NCI-H2081 (cell line): ENCODE measurements at regions not wholly inside any gene's neighbourhood (a gene's known extent, or its start where the extent isn't known, plus 50 kb on each side); places are given as distances from the start of the nearest gene placed in this dataset.

Experiments
- DNase-seq, 2 experiments: peaks; one replicate each; lab custom pipeline; 2025; lab: John Stamatoyannopoulos, UW

DNA sequence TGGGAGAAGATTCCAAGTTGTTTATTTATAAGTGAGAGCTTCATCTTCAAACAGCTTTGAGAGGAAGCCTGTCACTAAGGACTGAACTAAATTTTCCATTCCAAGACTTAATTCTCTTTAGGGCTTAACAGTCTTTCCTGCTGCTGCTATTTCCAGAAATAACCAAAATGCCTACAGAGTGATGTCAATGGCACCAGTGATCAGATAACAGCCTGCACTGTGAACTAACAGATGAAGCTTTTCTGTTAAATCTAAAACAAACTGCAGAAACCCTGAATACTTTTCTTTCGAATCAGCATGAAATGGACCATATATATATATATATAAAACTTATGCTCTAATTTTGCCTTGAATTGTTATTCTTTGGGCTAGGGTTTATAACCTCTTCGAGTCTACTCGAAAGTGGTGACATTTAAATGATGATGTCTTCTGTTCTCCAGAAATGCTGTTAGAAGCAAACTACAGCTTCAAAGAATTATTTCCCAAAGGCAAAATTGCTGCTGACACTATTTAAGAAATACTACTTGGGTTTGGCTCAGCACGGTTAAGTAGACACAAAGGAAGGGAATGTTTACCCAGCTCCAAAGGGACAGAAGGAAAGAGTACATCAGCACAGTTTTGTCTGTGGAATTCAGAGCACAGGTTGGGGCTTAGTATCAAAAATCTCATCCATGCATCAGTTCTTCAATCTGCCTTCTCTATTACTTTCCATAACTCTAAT, 238.5 kb upstream of the LRRN1 start:
- DNase-seq, result no peak

DNA sequence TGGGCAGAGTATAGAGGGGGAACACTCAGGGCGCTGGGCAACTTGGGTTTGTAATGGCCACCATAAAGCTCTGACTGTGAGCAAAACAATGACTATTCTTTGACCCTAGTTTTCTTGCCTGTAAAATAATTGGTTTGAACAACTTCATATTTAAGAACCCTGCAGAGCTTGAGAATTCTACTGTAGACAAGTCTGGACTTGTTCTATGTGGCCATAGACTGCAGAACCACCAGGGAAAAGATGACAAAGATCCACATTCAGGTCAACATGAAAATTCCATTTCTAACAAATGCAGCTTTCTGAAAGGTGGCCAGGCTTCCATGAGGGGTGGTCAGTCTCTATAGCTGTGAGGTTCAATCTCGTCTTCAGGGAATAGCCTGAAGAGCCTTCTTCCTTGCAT, 239.4 kb upstream of the LRRN1 start:
- no peak for DNase-seq

DNA sequence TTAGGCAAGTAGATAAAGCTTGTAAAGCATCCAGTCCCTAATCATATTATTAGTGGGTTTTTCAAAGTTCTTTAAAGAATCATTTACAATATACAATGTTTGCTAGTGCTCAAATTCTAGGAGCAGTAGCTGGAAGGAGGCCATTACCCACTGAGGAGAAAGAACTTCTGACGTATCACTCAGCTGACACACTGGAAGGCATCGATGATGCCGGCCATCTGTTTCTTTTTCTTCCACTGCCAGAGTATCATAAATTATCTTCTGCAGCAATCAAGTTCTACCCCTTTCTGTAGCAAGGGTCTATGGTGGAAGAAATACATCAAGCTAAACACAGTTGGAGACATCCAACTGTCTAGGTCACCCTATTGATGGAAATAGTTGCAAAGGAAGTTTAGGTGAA, 243.2 kb upstream of the LRRN1 start:
- no peak for DNase-seq

DNA sequence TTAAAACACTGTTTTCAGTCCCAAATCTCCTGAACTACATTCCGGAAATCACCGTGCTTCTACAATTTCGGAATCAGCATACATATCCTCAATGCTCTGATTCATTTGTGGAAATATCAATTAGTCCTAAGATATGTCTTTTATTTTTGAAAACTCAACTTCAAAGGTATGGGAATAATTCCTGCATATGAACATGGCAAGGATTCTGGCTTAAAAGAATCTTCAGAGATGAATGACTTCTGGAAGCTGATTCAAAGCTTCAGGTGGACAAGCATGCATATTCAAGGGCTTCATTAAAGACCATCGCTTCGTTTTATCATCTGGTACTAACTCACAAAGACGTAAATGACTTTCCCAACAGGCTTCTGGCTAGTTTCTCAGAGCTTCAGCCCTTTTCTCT, 246.0 kb upstream of the LRRN1 start:
- DNase-seq, result no peak

DNA sequence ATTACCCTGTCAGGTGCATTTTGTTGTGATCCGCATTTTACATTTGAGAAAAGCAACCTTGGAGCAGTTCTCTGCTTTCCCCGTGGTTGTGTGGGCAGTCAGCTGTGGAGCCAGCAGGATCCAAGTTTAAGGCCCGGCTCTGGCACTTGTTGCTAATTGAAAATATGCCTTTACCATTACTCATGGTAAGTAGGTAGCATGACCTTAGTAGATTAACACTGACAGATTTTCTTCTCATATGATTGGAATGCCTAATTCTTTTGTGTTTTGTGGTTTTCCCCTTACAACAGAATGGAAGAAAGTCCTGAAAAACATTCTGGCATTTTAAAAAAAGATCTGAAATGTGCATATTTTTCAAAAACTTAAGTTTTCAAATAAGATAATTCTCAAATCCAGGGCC, 246.5 kb upstream of the LRRN1 start:
- no peak for DNase-seq

DNA sequence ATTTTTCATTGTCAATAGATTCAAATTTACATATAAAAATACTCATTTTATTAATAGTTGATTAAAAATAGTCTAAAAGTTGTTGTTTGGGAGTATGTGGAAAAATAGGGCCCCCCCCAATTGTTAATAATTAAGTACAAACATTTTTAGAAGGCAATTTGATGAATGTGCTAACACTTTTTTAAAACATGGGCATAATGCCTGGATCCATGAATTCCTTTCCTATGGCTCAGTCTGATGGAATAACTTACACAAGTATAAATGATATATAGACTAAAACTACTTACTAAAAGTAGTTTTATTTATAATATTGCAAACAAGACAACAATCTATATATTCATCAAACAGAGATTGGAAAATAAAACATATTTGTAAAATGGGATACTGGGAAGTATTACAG, 247.2 kb upstream of the LRRN1 start:
- DNase-seq, result no peak

DNA sequence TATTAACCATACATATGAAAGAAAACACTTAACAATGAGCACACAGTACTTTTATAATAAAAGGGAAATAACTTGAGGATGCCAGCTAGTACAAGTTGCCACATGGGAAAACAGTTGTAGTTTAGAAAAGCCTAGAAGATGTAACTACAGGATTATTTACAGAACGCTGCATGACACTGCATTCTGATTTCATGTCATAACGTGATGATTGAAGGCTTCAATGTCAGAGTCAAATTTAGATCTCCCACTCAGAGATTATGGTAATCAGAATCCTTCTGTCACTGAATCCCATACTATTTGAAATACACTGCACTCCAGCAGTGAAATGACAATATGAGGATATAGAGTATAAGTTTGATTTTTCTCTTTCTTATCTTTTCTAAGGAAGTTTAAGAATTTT, 253.9 kb upstream of the LRRN1 start:
- DNase-seq, result no peak

DNA sequence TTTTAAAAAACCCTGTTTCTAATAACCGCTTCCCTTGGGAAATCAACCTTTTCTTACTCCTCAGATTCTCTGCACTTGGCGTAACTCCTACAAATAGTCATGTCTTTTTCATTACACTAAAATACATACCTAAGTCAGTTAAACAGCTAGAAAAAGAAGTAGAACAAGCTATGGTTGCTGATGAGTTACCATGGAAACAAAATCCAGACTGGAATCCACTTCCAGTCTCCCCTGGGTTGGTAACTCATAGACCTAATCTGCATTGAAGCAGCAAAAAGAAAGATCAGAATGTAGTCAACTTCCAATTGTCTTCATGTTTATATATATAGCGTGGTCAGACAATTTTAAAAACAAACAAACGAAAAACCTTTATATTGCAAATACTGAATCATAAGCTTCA, 260.8 kb upstream of the LRRN1 start:
- DNase-seq, result no peak

DNA sequence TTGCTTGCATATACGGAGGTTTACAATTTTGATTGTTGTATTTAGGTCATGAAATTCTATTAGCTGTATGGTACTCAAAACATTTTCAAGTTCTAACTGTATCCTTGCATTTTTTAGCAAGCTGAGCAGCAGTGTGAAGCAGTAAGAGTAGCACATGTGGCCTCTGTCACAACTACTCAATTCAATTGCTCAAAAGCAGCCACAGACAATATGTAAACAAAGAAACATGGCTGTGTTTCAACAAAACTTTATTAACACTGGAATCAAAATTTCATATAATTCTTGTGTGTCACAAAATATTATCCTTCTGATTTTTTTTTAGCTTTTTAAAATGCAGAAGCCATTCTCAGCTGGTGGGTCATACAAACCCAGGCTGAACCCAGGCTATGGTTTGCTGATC, 266.7 kb upstream of the LRRN1 start:
- DNase-seq, result no peak

DNA sequence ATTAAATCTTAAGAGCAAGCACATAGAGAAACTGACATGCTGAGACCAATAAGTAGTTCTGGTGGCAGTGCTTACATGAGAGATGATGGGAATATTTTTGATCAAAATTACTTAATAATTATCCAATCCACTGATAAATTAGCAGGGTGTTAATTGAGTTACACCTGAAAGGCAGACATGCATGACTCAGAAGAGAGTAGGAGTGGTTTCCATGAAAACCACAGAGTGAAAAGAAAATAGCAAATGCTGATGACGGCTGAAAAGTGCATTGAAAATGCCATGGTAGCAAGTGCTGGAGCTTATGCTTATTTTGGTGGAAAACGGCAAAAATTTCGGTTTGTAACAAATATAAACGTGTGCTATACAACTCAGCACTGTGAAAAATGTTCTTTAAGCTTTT, 267.8 kb upstream of the LRRN1 start:
- no peak for DNase-seq

DNA sequence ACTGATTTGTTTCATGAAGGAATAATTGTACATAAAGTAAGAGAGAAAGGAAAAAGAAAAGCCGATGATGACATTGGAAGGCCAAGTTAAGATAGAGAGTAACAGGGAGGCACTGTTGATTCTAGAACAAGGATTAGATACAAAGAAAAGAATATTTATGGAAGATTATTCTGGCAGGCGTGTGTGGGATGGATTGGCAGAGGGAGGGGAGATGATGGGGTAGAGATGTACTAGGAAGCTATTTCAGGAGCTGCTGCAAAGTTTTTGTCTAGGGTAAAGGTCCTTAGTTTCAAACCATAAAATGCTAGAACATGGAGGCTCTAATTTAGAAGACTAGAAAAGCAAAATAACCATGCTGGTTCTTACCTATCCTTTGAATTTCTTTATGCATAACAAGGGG, 280.0 kb upstream of the LRRN1 start:
- no peak for DNase-seq

DNA sequence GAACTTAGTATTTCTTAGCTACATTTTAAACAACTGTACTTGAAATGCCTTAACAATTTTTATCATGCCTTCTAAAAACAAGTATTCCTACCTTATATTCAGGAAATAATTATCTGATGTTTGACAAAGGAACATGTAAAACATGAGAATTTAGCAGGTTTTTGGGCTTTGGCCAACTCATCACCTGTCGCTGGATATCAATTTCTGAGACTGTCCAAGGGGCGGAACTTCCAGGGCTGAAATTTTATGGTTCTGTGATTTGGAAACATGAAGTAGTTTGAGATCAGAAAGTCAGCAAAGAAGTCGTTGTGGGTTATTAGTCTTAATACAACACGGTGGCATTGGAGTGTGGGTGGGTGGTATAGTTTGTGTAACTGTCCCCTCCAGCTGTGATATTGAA, 282.2 kb upstream of the LRRN1 start:
- no peak for DNase-seq

DNA sequence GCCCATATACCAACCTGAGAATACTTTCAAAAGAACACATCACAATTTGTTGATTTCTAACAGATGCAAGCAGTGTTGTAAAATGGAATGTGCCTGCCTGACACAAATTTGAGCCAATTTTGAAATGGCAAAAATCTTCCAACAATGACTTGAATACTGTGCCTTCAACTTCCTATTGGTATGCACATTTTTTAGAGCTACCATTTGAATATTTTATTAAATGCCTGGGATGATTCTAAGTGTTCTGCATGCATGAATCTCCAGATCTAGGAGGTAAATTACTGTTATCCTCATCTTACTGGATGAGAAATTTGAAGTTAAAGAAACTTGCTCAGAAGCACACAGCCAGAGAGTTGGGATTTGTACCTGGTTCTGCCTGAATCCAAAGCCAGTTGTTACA, 282.8 kb upstream of the LRRN1 start:
- no peak for DNase-seq

DNA sequence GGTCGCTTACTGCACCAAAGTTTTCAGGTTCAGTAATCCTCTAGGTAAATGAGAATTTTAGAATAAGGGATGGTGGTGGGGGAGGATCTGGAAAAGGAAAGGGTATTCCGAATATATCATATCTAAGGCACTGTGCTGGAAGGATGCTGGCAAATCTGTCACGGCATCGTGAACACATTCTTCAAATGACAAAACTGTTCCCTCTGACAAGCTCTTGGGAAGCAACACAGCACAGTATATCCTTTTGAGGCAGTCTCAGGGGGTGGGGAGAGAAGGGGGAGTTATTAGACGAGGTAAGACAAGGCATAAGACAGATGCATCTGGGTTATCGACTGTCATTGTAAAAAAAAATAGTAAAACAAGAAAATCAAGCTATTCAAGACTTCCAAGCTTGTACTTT, 289.6 kb upstream of the LRRN1 start:
- no peak for DNase-seq

DNA sequence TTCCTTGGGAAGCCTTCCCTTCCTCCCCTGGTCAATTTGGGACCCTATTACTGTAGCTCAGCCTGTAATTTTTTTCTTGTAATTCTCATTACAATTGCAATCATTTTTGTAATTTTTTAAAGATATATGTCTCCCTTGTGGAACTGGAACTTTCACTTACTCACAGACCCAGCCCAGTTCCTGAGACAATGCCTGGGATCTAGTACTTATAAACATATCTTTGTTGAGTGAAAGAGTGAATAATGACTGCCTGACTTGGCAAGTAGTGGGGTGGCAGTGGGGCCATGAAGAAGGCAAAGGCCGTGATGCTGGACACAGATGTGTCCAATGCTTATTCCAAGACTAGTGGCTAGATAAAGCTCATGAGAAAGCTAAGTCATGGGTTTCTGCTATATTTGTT, 294.5 kb upstream of the LRRN1 start:
- no peak for DNase-seq

DNA sequence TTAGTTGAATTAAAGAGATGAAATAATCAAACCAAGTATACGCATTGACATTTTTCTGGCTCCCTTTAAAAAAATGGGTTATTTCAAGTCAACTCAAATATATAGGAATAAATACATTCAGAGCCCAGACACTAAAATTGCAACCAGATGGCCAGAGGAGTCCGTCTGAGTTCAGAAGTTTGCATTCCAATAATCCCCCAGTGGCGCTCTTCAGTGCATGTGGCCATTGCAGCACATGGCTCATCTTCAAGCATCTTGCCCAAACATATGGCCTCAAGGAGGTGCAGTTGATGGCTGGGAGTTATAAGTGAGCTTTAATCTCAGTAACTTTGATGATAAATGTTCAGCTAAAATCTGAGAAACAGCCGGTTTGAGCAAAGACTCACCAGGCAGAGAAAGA, 295.8 kb upstream of the LRRN1 start:
- no peak for DNase-seq

DNA sequence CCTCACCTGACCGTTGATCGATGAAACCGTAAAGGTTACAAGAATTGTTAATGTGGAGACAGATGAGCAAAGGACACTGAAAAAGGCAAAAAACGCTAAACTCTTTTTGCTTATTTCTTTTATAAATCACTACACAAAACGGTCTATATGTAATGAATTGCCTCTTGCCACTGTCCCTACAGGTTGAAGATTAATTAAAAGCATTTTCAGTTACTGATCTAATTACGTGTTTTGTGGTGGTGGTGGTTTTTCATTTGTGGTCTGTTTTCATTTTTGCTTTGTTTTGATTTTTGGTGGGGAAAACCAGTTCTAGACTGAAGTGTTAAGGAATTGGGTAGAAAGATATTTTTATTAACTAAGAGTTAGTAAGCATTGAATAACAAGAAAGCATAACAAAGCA, 299.2 kb upstream of the LRRN1 start:
- no peak for DNase-seq

DNA sequence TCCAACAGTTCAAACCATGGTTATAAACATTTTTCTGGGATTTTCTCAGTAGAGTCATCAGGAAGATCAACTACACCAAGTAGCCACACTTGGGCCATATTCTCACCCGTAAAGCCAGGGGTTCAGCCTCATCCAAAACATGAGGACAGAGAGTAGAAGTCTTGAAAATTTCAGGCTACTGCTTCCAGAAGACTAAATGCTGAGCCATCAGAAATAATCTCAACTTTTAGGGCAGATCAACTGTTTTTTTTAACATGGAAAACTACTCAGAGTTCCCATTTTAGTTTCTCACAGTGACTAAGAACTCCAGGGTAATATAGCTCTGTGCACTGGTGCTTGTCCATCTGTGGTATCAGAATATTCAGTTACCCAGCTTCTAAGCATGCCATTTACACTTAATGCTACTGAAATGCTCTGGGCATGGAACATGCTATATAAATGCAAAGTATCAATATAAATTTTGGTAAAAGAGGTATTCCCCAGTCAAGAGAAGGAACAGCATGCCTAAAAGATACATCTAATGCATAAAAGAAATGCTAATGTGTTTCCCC, 300.1 kb upstream of the LRRN1 start:
- no peak for DNase-seq

DNA sequence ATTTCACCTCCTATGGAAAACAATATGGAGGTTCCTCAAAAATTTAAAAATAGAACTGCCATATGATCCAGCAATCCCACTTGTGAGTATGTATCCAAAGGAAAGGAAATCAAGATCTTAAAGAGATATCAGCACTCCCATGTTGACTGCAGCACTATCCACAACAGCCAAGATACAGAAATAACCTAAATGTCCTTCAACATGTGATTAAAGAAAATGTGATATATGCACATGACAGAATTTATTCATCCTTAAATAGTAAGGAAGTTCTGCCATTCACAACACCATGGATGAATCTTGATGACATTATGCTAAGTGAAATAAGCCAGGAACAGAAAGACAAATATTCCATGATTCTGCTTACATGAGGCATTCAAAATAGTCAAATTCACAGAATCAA, 303.6 kb upstream of the LRRN1 start:
- no peak for DNase-seq

DNA sequence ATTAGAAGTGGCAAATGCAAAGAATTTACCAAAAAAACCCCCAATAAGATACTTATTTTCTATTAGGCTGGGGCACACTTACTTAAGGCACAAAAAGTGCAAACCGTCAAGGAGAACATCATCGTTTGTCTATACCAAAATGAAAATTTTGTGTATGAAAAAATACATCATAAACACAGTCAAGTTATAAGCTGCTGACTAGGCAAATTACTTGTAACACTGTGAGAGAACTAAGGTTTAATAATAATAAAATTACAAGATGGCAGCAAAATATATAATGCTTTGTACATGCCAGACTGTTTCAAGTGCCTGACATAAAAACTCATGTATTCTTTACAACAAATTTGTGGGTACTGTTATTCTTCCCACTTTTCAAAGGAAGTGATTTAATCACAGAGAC, 297.2 kb upstream of the CRBN start:
- no peak for DNase-seq

DNA sequence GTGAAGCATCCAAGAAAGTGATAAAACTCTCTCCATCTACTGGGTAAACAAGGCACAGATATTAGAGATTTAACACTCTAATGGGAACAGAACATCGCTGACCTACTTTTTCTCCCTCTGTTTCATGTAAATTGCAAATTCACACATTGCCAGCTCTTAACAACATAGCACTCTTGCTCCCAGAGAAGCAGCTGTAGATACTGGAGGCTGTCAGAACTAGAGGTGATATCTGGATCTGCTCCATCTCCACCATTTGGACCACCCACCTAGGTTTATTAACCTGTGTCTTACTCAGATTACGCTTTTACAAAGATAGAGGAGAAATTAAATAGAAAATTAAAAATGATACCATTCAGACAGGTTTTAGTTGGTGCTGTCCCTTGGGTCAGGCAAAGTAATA, 289.1 kb upstream of the CRBN start:
- DNase-seq, result no peak

DNA sequence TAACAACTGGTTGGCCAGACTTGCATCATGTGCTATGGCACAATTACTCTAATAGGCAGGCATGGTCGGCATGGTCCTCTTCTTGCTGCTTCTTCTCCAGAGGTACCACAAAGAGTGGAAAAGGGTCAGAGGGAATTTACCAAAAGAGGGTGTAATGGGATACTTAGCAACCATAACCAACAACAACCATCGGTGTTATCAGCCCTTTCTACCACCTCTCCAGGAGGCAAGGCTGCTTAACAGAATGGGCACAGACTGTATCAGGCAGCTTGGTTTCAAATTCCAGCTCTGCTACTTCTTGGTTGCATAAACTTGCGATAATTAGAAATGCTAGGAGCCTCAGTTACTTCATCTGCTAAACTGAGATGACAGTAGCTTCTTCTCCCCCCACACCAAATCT, 284.6 kb upstream of the CRBN start:
- no peak for DNase-seq

DNA sequence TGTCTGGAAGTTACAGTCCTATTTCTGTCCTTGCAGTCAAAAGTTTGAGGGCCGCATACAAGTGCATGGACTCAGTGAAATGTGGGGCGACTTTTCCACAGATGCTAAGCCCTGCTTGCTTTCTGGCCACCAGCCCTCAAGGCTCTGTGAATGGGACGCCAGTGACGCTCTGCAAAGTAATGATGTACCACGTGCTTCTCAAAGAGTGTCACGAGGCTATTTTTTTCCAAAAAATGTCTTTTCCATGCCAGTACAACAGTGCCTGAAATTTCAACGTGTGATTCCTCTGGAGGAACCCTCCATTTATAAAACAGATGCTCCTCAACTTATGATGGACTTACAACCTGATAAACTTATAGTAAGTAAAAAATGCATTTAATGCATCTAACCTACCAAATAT, 281.8 kb upstream of the CRBN start:
- DNase-seq, result no peak

DNA sequence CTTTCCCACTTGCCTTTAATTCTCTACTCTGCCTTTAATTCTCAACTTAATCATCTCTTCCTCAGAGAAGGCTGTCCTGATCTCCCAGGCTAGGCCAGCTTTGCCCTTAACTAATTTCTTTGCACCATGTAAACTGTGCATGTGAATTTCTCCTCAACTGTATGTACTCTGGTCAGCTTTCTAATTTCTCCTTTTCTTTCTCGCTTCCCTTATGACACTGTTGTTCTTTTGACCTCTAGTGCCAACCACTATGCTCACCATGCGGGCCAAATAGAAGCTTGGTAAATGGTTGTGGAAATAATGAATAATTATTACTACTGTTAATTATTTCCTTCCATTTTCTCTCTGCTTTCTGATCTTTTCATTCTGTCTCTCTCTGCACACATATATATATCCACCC, 269.0 kb upstream of the CRBN start:
- DNase-seq, result no peak

DNA sequence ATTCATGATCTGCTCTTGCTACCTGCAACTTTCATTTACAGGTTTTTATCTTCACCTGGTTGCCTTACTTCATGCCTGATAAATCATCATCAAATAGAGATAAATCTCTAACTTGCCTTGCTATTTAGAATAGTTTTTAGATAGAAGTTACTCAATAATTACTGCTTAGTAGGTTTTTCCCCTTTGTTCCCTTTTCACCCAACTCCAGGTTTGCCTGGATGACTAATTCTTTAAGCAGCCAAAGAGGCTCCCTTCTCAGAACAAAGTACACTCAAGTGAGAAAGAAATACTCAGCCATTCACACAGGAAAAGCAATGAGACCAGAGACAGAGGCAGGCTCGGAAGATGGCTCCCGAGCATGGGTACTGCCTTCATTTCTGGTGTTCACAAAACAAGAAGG, 268.1 kb upstream of the CRBN start:
- DNase-seq, result no peak
